Neuron (in vitro differentiated cells): ENCODE measurements at regions not wholly inside any gene's neighbourhood (a gene's known extent, or its start where the extent isn't known, plus 50 kb on each side); places are given as distances from the start of the nearest gene placed in this dataset.
"Not testable (repeated sequence)": the region's sequence is repeated elsewhere in the genome, so short reads cannot be mapped to it uniquely, and the experiment has no call there.

Source experiments
- H2AFZ ChIP-seq: one replicate; pipeline ENCODE4 v1.6.1; 2013; ENCODE audit warnings: low read depth, mild to moderate bottlenecking, inconsistent platforms, low read length, moderate library complexity
- H3K27me3 ChIP-seq: one replicate; pipeline ENCODE4 v1.6.1; 2013; ENCODE audit warnings: low read length; ENCODE audit not compliant: insufficient read depth
- H3K36me3 ChIP-seq: one replicate; pipeline ENCODE4 v1.6.1; 2013; ENCODE audit warnings: low read length; ENCODE audit not compliant: insufficient read depth
- H3K4me1 ChIP-seq: one replicate; pipeline ENCODE4 v1.6.1; 2013; ENCODE audit warnings: low read length; ENCODE audit not compliant: insufficient read depth
- H3K4me3 ChIP-seq: 2 replicates; pipeline ENCODE4 v1.5.1; 2013; ENCODE audit warnings: mild to moderate bottlenecking, low read length, moderate library complexity
- H3K9me3 ChIP-seq: one replicate; pipeline ENCODE4 v1.6.1; 2013; ENCODE audit warnings: low read length

DNA sequence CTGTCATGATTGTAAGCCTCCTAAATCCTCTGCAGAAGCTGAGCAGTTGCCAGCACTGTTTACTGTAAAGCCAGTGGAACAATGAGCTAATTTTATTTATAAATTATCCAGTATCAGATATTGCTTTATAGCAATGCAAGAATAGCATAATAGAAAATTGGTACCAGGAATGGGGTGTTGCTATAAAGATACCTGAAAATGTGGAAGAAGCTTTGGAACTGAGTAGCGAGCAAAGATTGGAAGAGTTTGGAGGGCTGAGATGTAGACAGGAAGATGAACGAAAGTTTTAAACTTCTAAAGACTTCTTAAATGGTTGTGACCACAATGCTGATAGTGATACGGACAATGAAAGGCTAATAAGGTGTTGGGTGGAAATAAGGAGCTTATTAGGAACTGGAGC, 917.4 kb upstream of the POT1 start:
- Histone ChIP-seq H3K4me1 (peaks cover 7% of the 10 kb centered on the region), H3K36me3 (no peaks in the 10 kb centered on the region), H3K27me3 (no peaks in the 10 kb centered on the region), H3K9me3 (no peaks in the 10 kb centered on the region), H3K4me3 (no peak overlapping the region), H2AFZ (no peak overlapping the region)

DNA sequence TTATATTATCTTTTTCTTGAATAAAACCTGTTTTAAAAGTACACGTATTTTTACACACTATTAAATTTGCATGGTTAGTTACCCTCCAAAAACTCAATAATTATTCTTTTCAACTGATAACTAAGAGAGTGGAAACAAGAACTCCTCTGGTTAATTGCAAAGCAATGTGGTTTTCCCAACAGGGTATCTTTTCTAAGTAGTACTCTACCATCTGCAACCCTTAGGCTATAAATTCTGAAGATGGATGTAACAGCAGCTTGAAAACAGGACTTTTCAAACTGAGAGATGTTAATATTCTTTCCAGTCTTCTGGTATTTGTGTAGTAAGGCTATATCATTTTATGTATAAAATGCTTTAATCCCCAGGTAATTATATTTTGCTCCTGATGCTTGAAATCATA, 916.1 kb upstream of the POT1 start:
- H2AFZ ChIP-seq: no peak overlapping the region
- no peak overlapping the region for H3K4me3 ChIP-seq
- H3K27me3 ChIP-seq: no peaks in the 10 kb centered on the region
- no peaks in the 10 kb centered on the region for H3K36me3 ChIP-seq
- H3K4me1 ChIP-seq: peaks cover 7% of the 10 kb centered on the region
- H3K9me3 ChIP-seq: no peaks in the 10 kb centered on the region

DNA sequence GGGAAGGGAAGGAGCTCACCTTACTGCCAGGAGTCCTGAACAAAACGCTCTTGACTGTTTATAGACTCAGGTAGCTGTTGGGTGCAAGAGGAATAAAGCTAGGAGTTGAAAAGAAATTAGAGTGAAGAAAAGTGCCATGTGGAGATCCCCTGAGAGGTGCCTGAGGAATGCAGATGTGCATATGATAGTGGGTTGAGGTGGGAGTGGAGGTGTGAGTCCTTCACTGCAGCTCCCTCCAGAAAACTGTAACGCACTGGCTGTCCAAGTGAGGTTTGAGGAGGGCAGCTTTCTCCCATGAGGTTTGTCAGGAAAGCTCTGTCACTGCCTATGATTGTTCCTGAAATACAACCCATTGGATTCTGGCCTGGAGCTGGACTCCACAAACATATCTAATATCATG, 904.8 kb upstream of the POT1 start:
- Histone ChIP-seq H3K4me1 (no peaks in the 10 kb centered on the region), H3K4me3 (no peak overlapping the region), H3K9me3 (no peaks in the 10 kb centered on the region), H3K36me3 (no peaks in the 10 kb centered on the region), H2AFZ (no peak overlapping the region), H3K27me3 (no peaks in the 10 kb centered on the region)

DNA sequence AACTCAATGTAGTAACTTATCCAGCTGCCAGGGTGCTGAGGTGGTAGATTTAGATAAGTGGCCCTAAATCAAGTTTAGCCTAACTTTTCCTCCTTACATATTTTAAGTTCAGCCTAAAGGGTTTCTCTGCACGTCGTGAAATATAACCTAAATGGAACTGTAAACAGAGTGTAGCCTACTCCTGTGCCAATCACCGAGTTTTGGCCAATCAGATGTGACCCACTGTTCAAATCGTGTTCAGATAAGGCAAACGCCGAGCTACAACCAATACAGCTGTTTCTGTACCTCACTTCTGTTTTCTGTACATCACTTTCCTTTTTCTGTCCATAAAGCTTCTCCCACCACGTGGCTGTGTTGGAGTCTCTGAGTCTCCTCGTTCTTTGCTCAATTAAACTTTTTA, 904.2 kb upstream of the POT1 start:
- Histone ChIP-seq H3K36me3 (no peaks in the 10 kb centered on the region), H3K27me3 (no peaks in the 10 kb centered on the region), H3K9me3 (no peaks in the 10 kb centered on the region), H3K4me3 (no peak overlapping the region), H2AFZ (no peak overlapping the region), H3K4me1 (no peaks in the 10 kb centered on the region)

DNA sequence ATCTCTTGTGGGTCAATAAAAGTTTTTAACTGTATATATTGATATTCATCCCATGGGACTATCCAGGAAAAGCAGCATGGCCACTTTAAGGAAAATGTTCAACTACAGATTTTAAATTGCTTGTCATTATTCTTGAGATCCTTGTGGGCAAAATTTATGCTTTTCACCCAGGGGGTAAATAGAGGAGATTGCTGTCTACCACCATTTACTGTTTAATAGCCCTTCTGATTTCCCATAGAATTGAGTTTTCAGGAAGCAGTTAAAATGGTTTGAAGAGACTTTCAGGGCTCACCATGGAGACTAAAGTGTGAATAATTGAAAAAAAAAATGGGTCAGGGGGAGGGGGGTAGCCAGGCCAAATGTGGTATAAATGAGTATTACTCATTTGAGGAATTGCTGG, 901.1 kb upstream of the POT1 start:
- Histone ChIP-seq H2AFZ (no peak overlapping the region), H3K27me3 (no peaks in the 10 kb centered on the region), H3K9me3 (no peaks in the 10 kb centered on the region), H3K36me3 (no peaks in the 10 kb centered on the region), H3K4me1 (no peaks in the 10 kb centered on the region), H3K4me3 (no peak overlapping the region)

DNA sequence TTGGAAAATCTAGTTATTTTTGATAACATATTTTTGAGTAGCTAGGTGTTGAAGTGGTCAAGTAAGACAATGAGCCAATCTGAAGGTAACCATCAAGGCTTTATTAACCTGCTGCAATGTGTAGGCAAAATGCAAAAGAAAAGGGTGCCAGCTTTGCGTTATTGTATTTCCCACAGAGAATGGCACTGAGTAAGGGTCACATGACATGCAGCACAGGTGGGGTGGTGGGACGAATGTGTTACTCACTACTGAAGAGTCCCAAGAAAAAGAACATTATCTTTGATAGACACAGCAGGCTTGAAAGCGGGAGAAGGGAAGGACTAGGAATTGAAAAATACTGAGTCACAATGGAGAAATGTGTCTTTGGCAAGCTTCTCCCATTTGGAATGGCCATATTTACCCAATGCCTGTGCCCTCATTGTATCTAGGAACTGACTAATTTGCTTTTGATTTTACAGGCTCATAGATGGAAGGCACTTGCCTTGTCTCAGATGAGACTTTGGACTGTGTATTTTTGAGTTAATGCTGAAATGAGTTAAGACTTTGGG, 898.6 kb upstream of the POT1 start:
- no peaks in the 10 kb centered on the region for H3K9me3 ChIP-seq
- H3K36me3 ChIP-seq: no peaks in the 10 kb centered on the region
- H3K4me1 ChIP-seq: no peaks in the 10 kb centered on the region
- H3K27me3 ChIP-seq: no peaks in the 10 kb centered on the region
- no peak overlapping the region for H2AFZ ChIP-seq
- H3K4me3 ChIP-seq: no peak overlapping the region

DNA sequence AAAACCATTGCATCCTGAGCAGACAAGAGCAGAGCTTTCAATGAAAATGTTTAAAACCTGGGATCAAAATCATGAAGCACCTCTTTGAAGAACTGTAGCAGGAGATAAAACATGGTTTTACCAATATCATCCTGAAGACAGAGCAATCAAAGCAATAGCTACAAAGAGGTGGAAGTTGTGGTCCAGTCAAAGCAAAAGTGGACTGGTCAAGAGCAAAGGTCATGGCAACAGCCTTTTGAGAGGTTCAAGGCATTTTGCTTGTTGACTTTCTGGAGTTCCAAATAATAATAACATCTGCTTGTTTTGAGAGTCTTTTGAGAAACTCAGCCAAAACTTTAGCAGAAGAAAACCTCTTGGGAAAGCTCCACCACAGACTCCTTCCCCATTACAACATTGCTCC, 893.9 kb upstream of the POT1 start:
- Histone ChIP-seq H3K36me3 (no peaks in the 10 kb centered on the region), H3K4me3 (no peak overlapping the region), H3K27me3 (no peaks in the 10 kb centered on the region), H3K9me3 (no peaks in the 10 kb centered on the region), H3K4me1 (no peaks in the 10 kb centered on the region), H2AFZ (no peak overlapping the region)

DNA sequence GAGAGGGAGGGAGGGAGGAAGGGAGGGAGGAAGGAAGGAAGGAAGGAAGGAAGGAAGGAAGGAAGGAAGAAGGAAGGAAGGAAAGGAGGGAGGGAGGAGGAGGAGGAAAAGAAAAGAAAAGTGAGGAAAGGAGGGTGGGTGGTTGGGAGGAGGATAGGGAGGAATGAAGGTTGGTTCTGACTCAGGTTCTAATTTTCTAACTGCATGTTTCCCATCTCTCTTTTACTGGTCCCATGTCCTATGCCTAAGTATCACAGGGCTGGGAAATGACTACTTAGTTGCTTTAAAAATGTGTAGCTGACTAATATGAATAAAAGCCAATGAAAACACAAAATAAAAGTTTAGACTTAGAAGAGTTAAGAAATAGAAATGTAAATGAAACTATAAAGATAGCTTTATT, 890.9 kb upstream of the POT1 start:
- Histone ChIP-seq H3K4me3 (no peak overlapping the region), H3K4me1 (no peaks in the 10 kb centered on the region), H3K27me3 (no peaks in the 10 kb centered on the region), H3K36me3 (no peaks in the 10 kb centered on the region), H3K9me3 (no peaks in the 10 kb centered on the region), H2AFZ (no peak overlapping the region)

DNA sequence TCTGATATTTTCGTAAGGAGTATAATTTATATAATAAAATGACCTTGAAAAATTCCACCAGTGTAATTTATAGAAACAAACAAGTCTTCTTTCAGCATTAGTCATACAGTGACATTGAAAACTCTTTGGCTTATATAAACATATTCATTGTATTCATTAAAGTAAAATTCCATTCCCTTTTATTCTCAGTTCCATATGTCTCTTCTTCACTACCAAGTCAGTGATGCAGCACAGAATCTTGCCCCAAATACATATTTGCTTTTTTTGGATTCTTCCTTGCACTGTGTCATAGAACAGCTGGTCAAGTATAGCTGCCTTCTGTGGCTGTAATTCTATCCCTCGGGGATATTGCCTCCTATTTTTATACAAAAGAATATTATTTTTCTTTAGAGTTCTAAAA, 884.5 kb upstream of the POT1 start:
- H3K4me1 ChIP-seq: no peaks in the 10 kb centered on the region
- no peak overlapping the region for H2AFZ ChIP-seq
- no peaks in the 10 kb centered on the region for H3K27me3 ChIP-seq
- H3K9me3 ChIP-seq: no peaks in the 10 kb centered on the region
- H3K36me3 ChIP-seq: no peaks in the 10 kb centered on the region
- no peak overlapping the region for H3K4me3 ChIP-seq

DNA sequence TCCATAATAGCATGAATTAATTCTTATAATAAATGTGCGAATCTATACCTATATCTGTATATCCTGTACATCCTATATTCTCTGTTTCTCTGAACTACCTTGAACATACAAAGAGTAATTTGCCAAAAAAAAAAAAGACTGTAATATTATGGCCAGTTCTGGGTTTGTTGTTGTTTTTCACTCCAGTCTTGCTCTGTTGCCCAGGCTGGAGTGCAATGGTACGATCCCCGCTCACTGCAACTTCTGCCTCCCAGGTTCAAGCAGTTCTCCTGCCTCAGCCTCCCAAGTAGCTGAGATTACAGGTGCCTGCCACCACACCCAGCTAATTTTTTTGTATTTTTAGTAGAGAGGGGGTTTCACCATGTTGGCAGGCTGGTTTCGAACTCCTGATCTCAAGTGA, 876.9 kb upstream of the POT1 start:
- not testable (repeated sequence) for H2AFZ ChIP-seq, H3K9me3 ChIP-seq, H3K4me3 ChIP-seq, H3K36me3 ChIP-seq, H3K27me3 ChIP-seq, H3K4me1 ChIP-seq

DNA sequence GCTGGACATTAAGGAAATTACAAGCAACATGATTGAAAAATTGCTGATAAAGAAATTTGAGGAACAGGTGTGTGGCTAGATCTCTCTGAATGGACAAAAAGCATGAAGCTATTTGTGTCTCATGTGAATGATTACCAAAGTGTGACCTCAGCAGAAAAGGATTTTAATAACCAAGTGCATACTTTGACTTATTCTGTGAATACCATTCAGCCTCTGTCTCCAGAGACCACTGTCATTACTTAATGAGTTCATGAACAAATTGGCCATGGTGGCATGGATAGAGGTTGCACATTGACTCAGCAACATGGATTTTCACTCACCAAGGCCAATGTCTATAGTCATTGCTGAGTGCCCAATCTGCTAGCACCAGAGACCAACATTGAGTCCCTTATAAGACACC, 874.6 kb upstream of the POT1 start:
- Histone ChIP-seq H3K27me3 (no peaks in the 10 kb centered on the region), H3K9me3 (no peaks in the 10 kb centered on the region), H2AFZ (no peak overlapping the region), H3K4me3 (no peak overlapping the region), H3K4me1 (no peaks in the 10 kb centered on the region), H3K36me3 (no peaks in the 10 kb centered on the region)

DNA sequence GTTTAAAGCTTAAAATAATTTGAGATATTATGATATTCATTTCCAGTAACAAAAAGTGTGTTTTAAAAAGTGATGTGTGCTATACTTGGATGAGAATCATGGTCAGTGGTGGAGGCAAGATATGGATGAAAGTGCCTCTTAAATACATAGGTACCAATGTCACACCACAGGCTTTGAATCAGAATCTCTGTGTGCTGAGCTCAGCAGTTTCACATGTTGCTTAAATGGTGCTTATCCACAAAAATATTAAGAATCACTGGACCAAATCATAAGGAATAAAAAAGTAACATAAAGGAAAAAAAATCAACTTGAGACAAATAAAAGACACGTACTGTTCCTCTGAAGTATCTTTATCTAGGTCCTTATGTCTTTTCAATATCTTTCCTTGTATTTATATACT, 850.5 kb upstream of the POT1 start:
- Histone ChIP-seq H3K9me3 (no peaks in the 10 kb centered on the region), H3K4me3 (no peak overlapping the region), H3K4me1 (no peaks in the 10 kb centered on the region), H3K27me3 (no peaks in the 10 kb centered on the region), H3K36me3 (no peaks in the 10 kb centered on the region), H2AFZ (no peak overlapping the region)

DNA sequence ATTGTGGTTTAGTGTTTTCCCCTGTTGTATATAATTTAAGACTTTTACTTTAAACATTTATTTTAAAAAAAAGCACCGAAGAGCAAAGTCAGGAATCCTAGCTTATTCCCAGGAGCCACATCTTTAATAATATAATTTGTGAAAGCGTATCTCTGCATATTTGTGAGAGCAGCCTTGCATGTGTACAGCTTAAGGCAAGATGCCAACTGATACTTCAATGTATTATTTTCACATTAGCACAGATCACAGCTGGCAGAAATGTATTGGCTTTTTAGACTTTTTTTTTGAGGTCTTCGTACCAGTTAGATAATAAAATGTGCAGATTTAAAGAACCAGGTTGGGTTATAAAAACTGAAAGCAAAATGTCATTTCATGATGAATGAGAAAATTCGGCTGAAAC, 845.7 kb upstream of the POT1 start:
- H3K27me3 ChIP-seq: no peaks in the 10 kb centered on the region
- H3K4me1 ChIP-seq: no peaks in the 10 kb centered on the region
- no peak overlapping the region for H2AFZ ChIP-seq
- H3K4me3 ChIP-seq: no peak overlapping the region
- no peaks in the 10 kb centered on the region for H3K9me3 ChIP-seq
- no peaks in the 10 kb centered on the region for H3K36me3 ChIP-seq

DNA sequence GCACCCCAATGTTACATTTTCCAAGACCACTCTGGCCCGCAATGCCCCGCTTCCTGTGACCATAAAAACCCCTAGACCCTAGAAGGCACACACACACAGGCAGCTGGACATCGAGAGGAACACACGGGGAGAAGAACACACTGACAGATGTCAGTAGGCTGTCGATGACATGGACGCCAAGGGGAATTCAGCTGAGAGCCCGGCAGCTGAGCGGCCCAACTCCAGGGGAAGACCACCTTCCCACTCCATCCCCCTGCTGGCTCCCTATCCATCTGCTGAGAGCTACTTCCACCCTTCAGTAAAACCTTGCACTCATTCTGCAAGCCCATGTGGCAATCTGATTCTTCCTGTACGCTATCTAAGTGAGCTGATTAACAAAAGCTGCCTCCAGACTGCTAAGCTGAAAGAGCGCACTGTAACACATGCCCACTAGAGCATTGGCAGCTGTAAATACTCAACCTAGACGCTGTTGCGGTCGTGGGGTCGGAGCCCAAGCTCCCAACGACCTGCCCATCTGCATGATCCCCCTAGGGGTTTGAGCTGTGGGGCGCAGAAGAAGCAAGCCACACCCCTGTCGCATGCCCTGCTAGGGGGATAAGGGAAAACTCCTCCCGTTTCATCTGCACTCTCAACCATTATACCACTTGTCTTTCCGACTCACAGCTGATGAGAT, 843.6 kb upstream of the POT1 start:
- Histone ChIP-seq H3K4me3 (no peak overlapping the region), H3K27me3 (no peaks in the 10 kb centered on the region), H3K36me3 (no peaks in the 10 kb centered on the region), H3K9me3 (no peaks in the 10 kb centered on the region), H3K4me1 (no peaks in the 10 kb centered on the region), H2AFZ (no peak overlapping the region)
